ENCODE measurements at regions not wholly inside any gene's neighbourhood (a gene's known extent, or its start where the extent isn't known, plus 50 kb on each side); places are given as distances from the start of the nearest gene placed in this dataset.
"Not testable (repeated sequence)": the region's sequence is repeated elsewhere in the genome, so short reads cannot be mapped to it uniquely, and the experiment has no call there.

GRCh38 chr9:24071716-24072115 is 245.7 kb upstream of the ELAVL2 start:
- DNase-seq (ENCODE audit: low spot score) = no peak

GRCh38 chr9:24071091-24071490 is 245.1 kb upstream of the ELAVL2 start:
- DNase-seq (ENCODE audit: low spot score) = no peak

DNA sequence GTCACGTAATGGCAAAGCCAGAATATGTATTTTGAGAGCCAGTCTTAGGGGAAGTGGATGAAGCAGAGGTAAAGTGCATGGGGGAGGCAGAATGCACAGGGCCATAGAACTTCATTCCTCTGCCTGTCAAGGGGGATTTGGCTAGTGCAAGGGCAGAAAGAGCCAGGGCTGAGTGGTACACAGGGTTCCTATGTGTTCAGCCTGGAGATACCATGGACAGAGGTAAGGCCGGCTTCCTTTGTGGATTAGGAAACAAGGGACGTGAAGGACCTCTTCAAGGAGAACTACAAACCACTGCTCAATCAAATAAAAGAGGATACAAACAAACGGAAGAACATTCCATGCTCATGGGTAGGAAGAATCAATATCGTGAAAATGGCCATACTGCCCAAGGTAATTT is 241.1 kb upstream of the ELAVL2 start:
- not testable (repeated sequence) for DNase-seq (ENCODE audit: low spot score)

DNA sequence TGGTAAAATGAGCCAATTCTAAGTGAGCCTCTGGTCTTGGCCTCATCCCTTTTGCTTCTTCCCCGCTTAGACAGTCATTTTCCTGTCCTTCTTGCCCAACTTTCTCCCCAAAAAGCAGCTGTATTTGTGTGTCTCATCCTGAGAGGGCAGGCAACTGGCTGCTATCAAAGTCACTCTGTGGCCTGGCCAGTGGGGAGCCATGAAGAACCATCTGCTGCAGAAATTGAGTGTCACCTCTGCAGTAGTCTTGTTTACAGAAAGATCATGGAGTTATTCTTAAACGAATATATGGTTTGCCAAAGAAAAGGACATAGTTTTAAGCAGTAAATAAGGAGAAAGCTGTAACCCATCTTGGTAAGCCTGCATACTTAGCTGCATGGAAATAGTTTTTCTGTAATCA is 233.6 kb upstream of the ELAVL2 start:
- DNase-seq (ENCODE audit: low spot score) = peak; percentile 13

DNA sequence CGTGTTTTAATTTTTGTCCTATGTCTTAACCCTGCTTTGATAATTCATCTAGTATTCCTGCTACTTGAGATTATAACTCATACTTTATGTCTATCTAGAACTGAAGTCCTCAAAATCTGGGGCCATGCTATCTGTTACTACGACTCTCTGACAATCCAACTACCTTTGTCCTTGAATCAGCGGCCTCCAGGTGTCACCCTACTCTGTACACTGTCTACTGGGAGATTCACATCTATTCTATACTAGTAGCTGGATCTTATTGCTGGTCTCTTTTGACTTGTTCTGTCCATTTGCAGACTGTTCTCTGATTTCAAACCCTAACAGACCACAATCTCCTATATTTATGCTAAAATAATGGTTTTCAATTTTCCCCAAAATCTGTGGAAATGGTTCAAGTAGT is 225.5 kb upstream of the ELAVL2 start:
- no peak for DNase-seq (ENCODE audit: low spot score)

- DNase-seq (ENCODE audit: low spot score) = not testable (repeated sequence)
These were observed 224.2 kb upstream of the ELAVL2 start for GRCh38 chr9:24050239-24050638.

DNA sequence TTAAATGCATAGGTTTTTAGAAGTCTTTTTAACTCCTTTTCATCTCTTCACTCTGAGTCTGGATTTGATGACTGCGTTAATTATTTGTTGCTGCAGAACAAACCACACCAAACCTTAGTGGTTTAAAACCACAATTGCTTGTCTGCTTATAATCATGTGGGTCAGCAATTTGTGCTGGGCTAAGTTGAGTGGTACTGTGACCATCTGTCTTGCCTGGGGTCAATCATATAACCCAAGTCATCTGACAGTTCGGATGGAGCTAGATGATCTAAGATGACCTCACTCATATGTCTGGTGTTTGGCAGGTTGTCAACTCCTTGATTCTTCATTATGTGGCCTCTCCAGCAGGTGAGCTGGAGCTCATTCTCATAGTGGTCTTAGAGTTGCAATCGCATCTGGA is 219.1 kb upstream of the ELAVL2 start:
- DNase-seq (ENCODE audit: low spot score) = no peak

GRCh38 chr9:24044576-24044975 is 218.5 kb upstream of the ELAVL2 start:
- DNase-seq (ENCODE audit: low spot score) = no peak

DNA sequence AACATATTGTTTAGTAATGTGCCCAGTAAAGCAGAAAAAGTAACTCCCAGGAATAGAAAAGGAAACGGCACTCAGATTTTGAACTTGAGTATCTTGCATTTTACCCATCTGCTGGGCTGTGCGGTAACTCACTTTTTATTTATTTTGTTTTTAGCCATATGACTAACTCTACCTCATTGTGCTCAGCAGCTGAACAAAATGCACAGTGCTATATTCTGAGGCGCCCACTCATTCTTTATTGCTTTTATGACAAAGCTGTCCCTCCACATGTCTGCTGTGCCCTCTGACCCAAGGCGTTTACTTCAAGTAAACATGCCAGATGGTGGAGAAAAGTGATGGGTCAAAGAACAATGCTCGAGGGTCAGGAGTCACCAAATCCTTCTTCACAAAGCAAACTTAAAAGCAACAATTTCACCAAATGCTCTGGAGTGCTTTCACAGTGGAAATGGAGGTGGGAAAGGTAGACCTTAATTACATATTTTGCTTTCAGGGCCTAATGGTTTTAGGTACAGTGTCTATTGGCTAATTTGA is 215.2 kb upstream of the ELAVL2 start:
- no peak for DNase-seq (ENCODE audit: low spot score)

GRCh38 chr9:24036459-24036858 is 210.4 kb upstream of the ELAVL2 start:
- no peak for DNase-seq (ENCODE audit: low spot score)

DNA sequence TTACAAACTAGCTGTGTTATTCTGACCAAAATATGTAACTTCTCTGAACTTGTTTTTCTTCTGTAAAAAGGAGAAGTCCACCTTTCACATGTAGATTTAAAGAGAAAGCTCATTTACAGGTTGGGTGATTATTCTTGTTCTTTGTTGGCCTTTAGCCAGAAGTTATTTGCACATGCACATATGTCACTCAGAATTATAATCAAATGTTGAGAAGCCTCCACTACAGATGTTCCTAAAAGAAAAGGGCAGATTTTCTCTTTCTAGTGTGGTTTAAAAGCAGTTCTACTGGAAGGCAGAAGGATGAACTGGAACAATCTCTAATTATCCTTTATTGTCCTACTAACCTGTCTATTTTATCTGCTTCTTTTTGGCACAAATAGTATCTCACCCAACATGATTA is 209.8 kb upstream of the ELAVL2 start:
- DNase-seq (ENCODE audit: low spot score) = no peak

GRCh38 chr9:24011881-24012280 is 185.8 kb upstream of the ELAVL2 start:
- DNase-seq (ENCODE audit: low spot score) = no peak

GRCh38 chr9:24011009-24011717 is 185.1 kb upstream of the ELAVL2 start:
- DNase-seq (ENCODE audit: low spot score) = no peak

DNA sequence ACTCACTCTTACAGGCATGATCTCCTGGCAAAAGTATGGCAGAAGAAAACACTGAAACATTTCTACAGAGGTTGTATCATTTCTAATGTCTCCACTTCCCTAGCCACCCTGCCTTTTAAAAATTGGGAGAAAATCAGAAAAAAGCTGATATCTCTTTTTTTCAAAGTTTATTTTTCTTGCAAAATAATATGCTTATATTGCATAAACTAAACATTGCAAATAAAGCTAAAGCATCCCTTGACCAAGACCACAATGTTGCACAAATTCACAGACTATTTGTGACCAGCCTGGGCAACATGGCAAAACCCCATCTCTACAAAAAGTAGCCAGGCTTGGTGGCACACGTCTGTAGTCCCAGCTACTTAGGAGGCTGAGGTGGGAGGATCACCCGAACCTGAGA is 183.3 kb upstream of the ELAVL2 start:
- no peak for DNase-seq (ENCODE audit: low spot score)

- DNase-seq (ENCODE audit: low spot score) = no peak
These were observed 181.1 kb upstream of the ELAVL2 start for GRCh38 chr9:24007185-24007584.

- DNase-seq (ENCODE audit: low spot score) = not testable (repeated sequence)
These were observed 165.8 kb upstream of the ELAVL2 start for GRCh38 chr9:23991874-23992273.

DNA sequence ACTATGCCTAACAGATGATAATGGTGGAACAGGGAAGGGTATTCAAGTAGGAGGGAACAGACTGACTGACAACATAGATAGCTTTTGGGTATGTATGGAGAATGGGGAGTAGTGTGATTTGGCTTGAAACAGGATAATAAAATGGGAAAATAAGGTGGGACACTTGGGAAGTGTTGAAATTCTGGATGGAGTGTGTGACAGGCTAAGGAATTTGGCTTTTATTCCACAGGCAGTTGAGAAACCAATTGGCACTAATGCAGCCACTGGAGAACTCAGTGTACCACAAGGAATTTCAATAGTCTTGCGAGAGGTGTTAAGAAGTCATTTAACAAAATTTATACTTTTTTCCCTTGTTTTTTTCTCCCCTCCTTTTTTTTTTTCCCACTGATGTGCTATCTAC is 153.5 kb upstream of the ELAVL2 start:
- DNase-seq (ENCODE audit: low spot score) = no peak

DNA sequence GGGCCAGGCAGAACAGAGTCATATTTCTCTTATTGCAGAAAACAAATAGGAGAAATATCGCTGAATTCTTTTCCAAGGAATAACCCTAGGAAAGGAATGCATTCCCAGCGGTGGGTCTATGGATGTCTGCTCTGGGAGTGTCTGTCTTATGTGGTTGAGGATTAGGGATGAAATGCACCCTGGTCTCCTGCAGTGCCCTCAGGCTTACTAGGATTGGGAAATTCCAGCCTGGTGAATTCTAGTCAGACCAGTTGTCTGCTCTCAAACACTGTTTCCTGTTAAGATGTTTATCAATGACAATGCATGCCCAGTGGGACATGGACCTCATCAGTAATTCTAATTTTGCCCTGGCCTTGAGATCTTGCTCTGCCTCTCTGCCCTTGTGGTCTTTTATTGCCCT is 136.1 kb upstream of the ELAVL2 start:
- no peak for DNase-seq (ENCODE audit: low spot score)

DNA sequence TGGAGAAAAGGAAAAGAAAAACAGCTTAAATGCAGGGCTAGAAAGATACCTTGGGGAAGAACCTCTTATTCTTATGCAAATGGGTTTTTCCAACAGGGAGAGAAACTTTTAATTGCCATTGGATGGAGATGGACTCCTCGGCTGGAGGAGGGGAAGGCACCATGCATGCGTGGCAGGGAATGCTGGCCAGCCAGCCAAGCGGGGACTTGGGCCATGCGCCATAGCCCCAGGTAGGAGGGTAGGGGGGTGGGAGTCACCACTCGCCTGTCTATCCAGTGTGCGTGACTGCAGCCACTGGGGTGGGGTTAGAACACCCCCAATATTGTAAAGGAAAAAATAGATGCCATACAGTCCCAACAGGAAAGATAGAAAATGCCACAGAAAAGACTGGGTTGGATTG is 119.9 kb upstream of the ELAVL2 start:
- no peak for DNase-seq (ENCODE audit: low spot score)

GRCh38 chr9:23941051-23941450 is 115.0 kb upstream of the ELAVL2 start:
- DNase-seq (ENCODE audit: low spot score) = no peak

DNA sequence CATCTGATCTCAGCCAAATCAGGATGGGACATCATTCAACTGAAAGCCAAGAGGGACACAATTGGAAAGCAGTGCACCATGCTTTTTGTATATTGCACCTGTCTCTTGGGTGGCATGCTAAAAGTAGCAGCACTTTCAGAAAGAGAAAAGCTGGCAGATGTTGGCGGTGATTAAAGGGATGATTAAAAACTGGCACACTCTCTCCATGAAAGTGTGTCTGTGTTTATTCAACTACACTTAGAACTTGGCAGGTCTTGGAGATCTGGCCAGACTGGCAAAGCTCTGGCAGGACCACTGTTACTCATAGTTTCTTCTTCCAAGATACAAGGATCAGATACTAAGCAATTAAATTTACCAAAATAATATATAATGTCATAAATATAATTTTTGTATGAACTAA is 112.9 kb upstream of the ELAVL2 start:
- no peak for DNase-seq (ENCODE audit: low spot score)

- DNase-seq (ENCODE audit: low spot score) = no peak
These were observed 108.4 kb upstream of the ELAVL2 start for GRCh38 chr9:23934291-23934906.

- no peak for DNase-seq (ENCODE audit: low spot score)
These were observed 107.3 kb upstream of the ELAVL2 start for GRCh38 chr9:23933348-23933747.

DNA sequence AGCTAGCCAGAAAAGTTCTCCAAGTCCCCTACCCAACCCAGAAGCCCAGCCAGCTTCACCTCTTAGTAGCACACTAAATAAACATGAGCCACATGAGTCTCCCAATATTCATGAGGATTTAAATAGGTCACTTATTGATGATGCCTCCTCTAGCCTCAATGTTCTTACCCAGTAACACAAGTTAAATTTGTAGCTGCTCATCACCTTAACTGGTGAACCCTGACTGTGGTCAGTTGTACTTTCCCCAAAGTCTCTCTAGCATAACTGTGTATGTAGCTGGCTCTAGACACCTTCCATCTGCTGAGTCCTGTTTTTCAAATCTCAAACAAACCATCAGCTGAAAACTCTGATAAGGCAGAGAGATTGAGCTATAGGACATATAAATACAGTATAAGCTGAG is 100.3 kb upstream of the ELAVL2 start:
- no peak for DNase-seq (ENCODE audit: low spot score)
